HG03066 (cell line): ENCODE measurements at regions not wholly inside any gene's neighbourhood (a gene's known extent, or its start where the extent isn't known, plus 50 kb on each side); places are given as distances from the start of the nearest gene placed in this dataset.
"Not testable (repeated sequence)": the region's sequence is repeated elsewhere in the genome, so short reads cannot be mapped to it uniquely, and the experiment has no call there.

ENCODE experiments used
- ATAC-seq: cut with Tn5 transposase; IDR thresholded peaks from one replicate; pipeline ENCODE4 v1.9.1; 2021; ENCODE audit warnings: low read depth; ENCODE audit not compliant: unreplicated experiment

- no peak for ATAC-seq
These were observed 518.6 kb upstream of the ZP4 start for GRCh38 chr1:238409191-238409850.

- ATAC-seq, result no peak
These were observed 518.0 kb upstream of the ZP4 start for GRCh38 chr1:238408737-238409136.

- ATAC-seq, result no peak
These were observed 515.6 kb upstream of the ZP4 start for GRCh38 chr1:238406098-238406860.

GRCh38 chr1:238404921-238405320, 514.2 kb upstream of the ZP4 start:
- no peak for ATAC-seq

- ATAC-seq, result no peak
These were observed 513.8 kb upstream of the ZP4 start for GRCh38 chr1:238404481-238404880.

- no peak for ATAC-seq
These were observed 510.4 kb upstream of the ZP4 start for GRCh38 chr1:238401144-238401543.

- ATAC-seq, result no peak
These were observed 508.8 kb upstream of the ZP4 start for GRCh38 chr1:238399558-238399957.

- ATAC-seq, result no peak
These were observed 505.4 kb upstream of the ZP4 start for GRCh38 chr1:238396140-238396539.

GRCh38 chr1:238384381-238384780, 493.7 kb upstream of the ZP4 start:
- ATAC-seq, result no peak

- no peak for ATAC-seq
These were observed 489.4 kb upstream of the ZP4 start for GRCh38 chr1:238380167-238380566.

GRCh38 chr1:238379446-238379845, 488.7 kb upstream of the ZP4 start:
- ATAC-seq, result not testable (repeated sequence)

GRCh38 chr1:238377280-238377919, 486.7 kb upstream of the ZP4 start:
- ATAC-seq, result no peak

GRCh38 chr1:238370599-238370998, 479.9 kb upstream of the ZP4 start:
- no peak for ATAC-seq

GRCh38 chr1:238364214-238364892, 473.6 kb upstream of the ZP4 start:
- no peak for ATAC-seq

- ATAC-seq, result no peak
These were observed 469.8 kb upstream of the ZP4 start for GRCh38 chr1:238360474-238360873.

- ATAC-seq, result no peak
These were observed 459.7 kb upstream of the ZP4 start for GRCh38 chr1:238350471-238350870.

- no peak for ATAC-seq
These were observed 455.6 kb upstream of the ZP4 start for GRCh38 chr1:238346340-238346739.

GRCh38 chr1:238345837-238346236, 455.1 kb upstream of the ZP4 start:
- no peak for ATAC-seq

GRCh38 chr1:238343852-238344251, 453.1 kb upstream of the ZP4 start:
- ATAC-seq, result no peak

GRCh38 chr1:238341395-238341794, 450.7 kb upstream of the ZP4 start:
- no peak for ATAC-seq

- no peak for ATAC-seq
These were observed 450.3 kb upstream of the ZP4 start for GRCh38 chr1:238340989-238341388.
